Upper lobe of right lung (tissue), 1 donor: ENCODE measurements at regions not wholly inside any gene's neighbourhood (a gene's known extent, or its start where the extent isn't known, plus 50 kb on each side); places are given as distances from the start of the nearest gene placed in this dataset.

ENCODE experiments used
- ATAC-seq: fragments of 200-7000 bp; cut with Tn5 transposase; one replicate; pipeline ENCODE4 v1.9.1; 2020; ENCODE audit warnings: mild to moderate bottlenecking, moderate library complexity
- DNase-seq: peaks from one replicate; pipeline ENCODE4 v3.0.0-alpha.2; 2020
- H3K27ac ChIP-seq: fragments of 200-600 bp; one replicate; pipeline ENCODE4 v1.8.0; 2022
- H3K27me3 ChIP-seq: fragments of 200-600 bp; one replicate; pipeline ENCODE4 v1.8.0; 2022; ENCODE audit warnings: mild to moderate bottlenecking
- H3K36me3 ChIP-seq: fragments of 200-600 bp; one replicate; pipeline ENCODE4 v1.8.0; 2022
- H3K4me1 ChIP-seq: fragments of 200-600 bp; one replicate; pipeline ENCODE4 v1.8.0; 2022
- H3K4me3 ChIP-seq: fragments of 200-600 bp; one replicate; pipeline ENCODE4 v1.8.0; 2022; ENCODE audit warnings: mild to moderate bottlenecking
- H3K9me3 ChIP-seq: fragments of 200-600 bp; one replicate; pipeline ENCODE4 v1.8.0; 2022
- CTCF ChIP-seq: fragments of 200-600 bp; IDR thresholded peaks from one replicate; pipeline ENCODE4 v1.8.0; 2022; ENCODE audit warnings: antibody characterized with exemption
- intact Hi-C: fragments of 100-400 bp; cut with DNase I; formaldehyde crosslinking; loops from one replicate; pipeline ENCODE4 v1.11.0; 2022
- donor health status: DM: no; HTN: yes; CAD: no; lungs with severe emphysema.

DNA sequence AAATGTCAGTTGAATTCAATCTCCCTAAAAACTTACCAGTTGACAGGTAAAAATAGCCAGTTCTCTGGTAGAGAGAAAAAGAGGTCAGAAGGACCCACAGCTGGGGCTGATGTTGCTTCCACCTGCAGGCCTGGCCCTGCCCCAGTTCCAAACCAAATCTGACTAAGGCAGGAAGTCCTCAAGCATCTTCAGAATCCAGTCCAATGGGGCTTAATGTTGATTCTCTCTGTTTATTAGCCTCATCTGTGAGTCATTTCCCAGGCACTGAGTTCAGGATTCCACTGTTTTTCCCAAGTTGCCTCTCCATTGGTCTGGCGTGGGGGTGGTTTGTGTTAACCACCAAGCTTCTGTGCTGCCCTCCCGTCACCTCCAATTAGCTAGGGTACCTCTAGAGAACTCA is 601.8 kb downstream of the INSC start:
- no peaks in the 10 kb centered on the region for H3K27me3 ChIP-seq
- no peaks in the 10 kb centered on the region for H3K36me3 ChIP-seq
- no peaks in the 10 kb centered on the region for H3K9me3 ChIP-seq
- TF ChIP-seq CTCF, result no peak
- no peaks in the 10 kb centered on the region for H3K4me1 ChIP-seq
- intact Hi-C loops, result no loop called here
- no peak for ATAC-seq
- no peak overlapping the region for H3K27ac ChIP-seq
- no peak for DNase-seq
- H3K4me3 ChIP-seq, result no peak overlapping the region

DNA sequence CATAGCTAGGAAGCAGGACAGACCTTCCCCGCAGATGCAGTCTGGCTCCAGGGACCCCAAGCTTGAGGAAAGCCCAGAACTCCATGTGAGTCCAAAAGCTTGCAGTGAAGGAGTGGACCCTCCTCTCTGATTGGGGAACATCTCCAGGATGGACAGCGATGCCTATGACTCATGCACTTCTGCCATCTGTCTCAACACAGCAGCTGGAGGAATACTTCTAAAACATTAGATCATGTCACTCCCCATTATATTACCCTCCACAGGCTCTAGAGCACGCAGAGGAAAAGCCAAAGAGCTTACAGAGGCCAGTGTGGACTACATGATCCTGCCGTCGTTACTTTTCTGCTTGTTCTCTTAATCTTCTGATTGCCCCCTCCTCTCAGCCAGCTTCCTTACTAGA is 605.7 kb downstream of the INSC start:
- peak; percentile 7 for ATAC-seq
- Histone ChIP-seq H3K27me3 (no peaks in the 10 kb centered on the region), H3K9me3 (no peaks in the 10 kb centered on the region), H3K27ac (no peak overlapping the region), H3K36me3 (no peaks in the 10 kb centered on the region), H3K4me1 (no peaks in the 10 kb centered on the region), H3K4me3 (no peak overlapping the region)
- no peak for TF ChIP-seq CTCF
- DNase-seq, result no peak
- intact Hi-C loops, result no loop called here

- intact Hi-C loops, result no loop called here
- Histone ChIP-seq H3K27ac (no peak overlapping the region), H3K4me1 (peaks cover 6% of the 10 kb centered on the region), H3K36me3 (no peaks in the 10 kb centered on the region), H3K27me3 (no peaks in the 10 kb centered on the region), H3K9me3 (no peaks in the 10 kb centered on the region), H3K4me3 (no peak overlapping the region)
- ATAC-seq (no peak), DNase-seq (no peak)
- no peak for TF ChIP-seq CTCF
Measured at GRCh38 chr11:15723966-15724365, 609.2 kb downstream of the INSC start.

- no peak for TF ChIP-seq CTCF
- Histone ChIP-seq H3K4me1 (peaks cover 6% of the 10 kb centered on the region), H3K36me3 (no peaks in the 10 kb centered on the region), H3K27ac (peak overlapping the region; percentile 27), H3K9me3 (no peaks in the 10 kb centered on the region), H3K4me3 (no peak overlapping the region), H3K27me3 (no peaks in the 10 kb centered on the region)
- DNase-seq (no peak), ATAC-seq (no peak)
- intact Hi-C loops, result no loop called here
Measured at GRCh38 chr11:15724601-15725000, 609.9 kb downstream of the INSC start.

- no peaks in the 10 kb centered on the region for H3K36me3 ChIP-seq
- ATAC-seq, result peak; percentile 74
- no peak overlapping the region for H3K4me3 ChIP-seq
- DNase-seq, result no peak
- no peak for TF ChIP-seq CTCF
- H3K27me3 ChIP-seq, result no peaks in the 10 kb centered on the region
- peaks cover 6% of the 10 kb centered on the region for H3K4me1 ChIP-seq
- H3K27ac ChIP-seq, result no peak overlapping the region
- intact Hi-C loops, result no loop called here
- H3K9me3 ChIP-seq, result no peaks in the 10 kb centered on the region
Measured at GRCh38 chr11:15725246-15725645, 610.5 kb downstream of the INSC start.

DNA sequence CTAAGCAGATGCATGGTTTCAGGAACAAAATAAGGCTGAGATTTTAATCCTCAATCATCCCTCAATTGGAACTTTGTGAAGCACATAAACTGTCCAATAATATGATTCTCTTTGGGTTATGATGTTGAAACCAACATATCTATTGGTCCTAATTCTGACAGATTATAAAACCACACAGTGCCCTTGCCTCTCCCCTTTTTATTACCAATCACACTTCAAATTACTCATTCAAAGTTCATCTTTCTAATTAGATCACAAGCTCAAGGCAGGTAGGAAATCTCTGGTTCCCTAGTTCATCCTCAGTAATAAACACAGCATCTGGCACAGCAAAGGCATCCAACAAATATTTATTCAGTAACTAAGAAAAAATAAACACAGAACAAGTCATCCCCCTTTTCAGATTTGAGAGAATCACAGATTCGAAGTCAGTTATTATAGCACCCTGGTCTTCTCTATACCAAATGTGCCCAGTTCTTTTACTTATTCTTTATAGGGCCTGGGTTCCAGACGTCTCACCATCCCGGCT is 611.6 kb downstream of the INSC start:
- H3K4me3 ChIP-seq, result no peak overlapping the region
- no peaks in the 10 kb centered on the region for H3K27me3 ChIP-seq
- DNase-seq (no peak), ATAC-seq (no peak)
- H3K9me3 ChIP-seq, result no peaks in the 10 kb centered on the region
- H3K36me3 ChIP-seq, result no peaks in the 10 kb centered on the region
- TF ChIP-seq CTCF, result no peak
- peaks cover 6% of the 10 kb centered on the region for H3K4me1 ChIP-seq
- H3K27ac ChIP-seq, result no peak overlapping the region
- intact Hi-C loops, result no loop called here
